BLaER1 (cell line): ENCODE measurements at regions not wholly inside any gene's neighbourhood (a gene's known extent, or its start where the extent isn't known, plus 50 kb on each side); places are given as distances from the start of the nearest gene placed in this dataset.

Experiments used
- H3K27ac ChIP-seq: shearing (Covaris generic); formaldehyde crosslinking; 2 replicates; pipeline ENCODE4 v1.8.1; 2022
- H3K27me3 ChIP-seq: shearing (Covaris generic); formaldehyde crosslinking; 2 replicates; pipeline ENCODE4 v1.8.1; 2022
- H3K36me3 ChIP-seq: shearing (Covaris generic); formaldehyde crosslinking; 2 replicates; pipeline ENCODE4 v1.8.1; 2022
- H3K4me1 ChIP-seq: shearing (Covaris generic); formaldehyde crosslinking; 2 replicates; pipeline ENCODE4 v1.8.1; 2022
- H3K4me2 ChIP-seq: shearing (Covaris generic); formaldehyde crosslinking; 2 replicates; pipeline ENCODE4 v1.8.1; 2022
- H3K4me3 ChIP-seq: shearing (Covaris generic); formaldehyde crosslinking; 2 replicates; pipeline ENCODE4 v1.8.1; 2022
- H3K9ac ChIP-seq: shearing (Covaris generic); formaldehyde crosslinking; 2 replicates; pipeline ENCODE4 v1.8.1; 2022
- H3K9me3 ChIP-seq: shearing (Covaris generic); formaldehyde crosslinking; 2 replicates; pipeline ENCODE4 v1.8.1; 2022
- H4K20me1 ChIP-seq: shearing (Covaris generic); formaldehyde crosslinking; 2 replicates; pipeline ENCODE4 v1.8.1; 2022
- Cebpa-rat ChIP-seq: shearing (Covaris generic); IDR thresholded peaks from 2 replicates; pipeline ENCODE4 v1.8.1; 2022

GRCh38 chr2:209086761-209087160, 337.1 kb upstream of the MAP2 start:
- Histone ChIP-seq H3K4me3 (no peak overlapping the region), H3K27me3 (no peaks in the 10 kb centered on the region), H3K27ac (no peak overlapping the region), H3K9me3 (no peaks in the 10 kb centered on the region), H3K36me3 (no peaks in the 10 kb centered on the region), H3K9ac (no peak overlapping the region), H3K4me1 (no peaks in the 10 kb centered on the region), H4K20me1 (no peaks in the 10 kb centered on the region), H3K4me2 (no peak overlapping the region)
- TF ChIP-seq Cebpa-rat = no peak

DNA sequence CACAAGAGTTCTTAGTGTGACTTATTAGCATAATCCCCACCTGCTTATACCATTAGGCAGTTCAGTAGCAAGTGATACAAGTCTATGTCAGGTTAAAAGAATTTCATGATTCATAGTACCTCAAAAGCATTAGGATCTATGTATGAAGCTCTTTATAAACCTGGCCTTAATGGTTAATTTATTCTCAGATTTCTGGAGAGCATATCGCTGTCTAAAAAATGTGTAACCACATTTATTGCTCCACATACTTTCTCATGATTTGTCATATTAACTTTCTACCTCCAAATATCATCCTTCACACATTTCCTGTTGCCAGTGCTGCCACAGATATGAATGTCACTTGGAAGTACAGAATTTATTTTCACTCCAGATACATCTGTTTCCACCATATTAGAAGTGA, 332.8 kb upstream of the MAP2 start:
- Histone ChIP-seq H3K9me3 (no peaks in the 10 kb centered on the region), H4K20me1 (no peaks in the 10 kb centered on the region), H3K27ac (no peak overlapping the region), H3K4me3 (no peak overlapping the region), H3K9ac (no peak overlapping the region), H3K4me1 (no peaks in the 10 kb centered on the region), H3K36me3 (no peaks in the 10 kb centered on the region), H3K4me2 (no peak overlapping the region), H3K27me3 (no peaks in the 10 kb centered on the region)
- no peak for TF ChIP-seq Cebpa-rat

DNA sequence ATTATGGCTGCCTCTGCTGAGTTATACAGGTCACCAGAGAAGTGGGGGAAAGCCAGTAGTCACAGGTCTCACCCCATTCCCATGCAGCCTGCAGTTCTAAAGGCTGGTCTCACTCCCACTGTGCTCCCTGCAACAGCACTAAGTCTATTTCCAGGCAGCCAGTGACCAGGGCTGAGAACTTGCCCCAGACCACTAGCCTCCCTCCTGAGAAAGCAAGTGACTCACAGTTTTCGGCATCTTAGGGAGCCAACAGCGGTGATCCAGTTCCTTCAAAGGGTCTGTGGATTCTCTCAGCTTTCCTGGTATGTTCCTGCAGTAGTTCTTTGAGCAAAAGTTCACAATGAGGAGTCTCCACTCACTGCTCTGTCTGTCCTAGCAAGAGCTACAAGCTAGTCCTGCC, 329.6 kb upstream of the MAP2 start:
- H3K36me3 ChIP-seq = no peaks in the 10 kb centered on the region
- no peaks in the 10 kb centered on the region for H3K9me3 ChIP-seq
- no peaks in the 10 kb centered on the region for H3K4me1 ChIP-seq
- no peak overlapping the region for H3K4me3 ChIP-seq
- no peak overlapping the region for H3K27ac ChIP-seq
- H3K4me2 ChIP-seq = no peak overlapping the region
- no peaks in the 10 kb centered on the region for H3K27me3 ChIP-seq
- no peak for TF ChIP-seq Cebpa-rat
- H4K20me1 ChIP-seq = no peaks in the 10 kb centered on the region
- no peak overlapping the region for H3K9ac ChIP-seq

DNA sequence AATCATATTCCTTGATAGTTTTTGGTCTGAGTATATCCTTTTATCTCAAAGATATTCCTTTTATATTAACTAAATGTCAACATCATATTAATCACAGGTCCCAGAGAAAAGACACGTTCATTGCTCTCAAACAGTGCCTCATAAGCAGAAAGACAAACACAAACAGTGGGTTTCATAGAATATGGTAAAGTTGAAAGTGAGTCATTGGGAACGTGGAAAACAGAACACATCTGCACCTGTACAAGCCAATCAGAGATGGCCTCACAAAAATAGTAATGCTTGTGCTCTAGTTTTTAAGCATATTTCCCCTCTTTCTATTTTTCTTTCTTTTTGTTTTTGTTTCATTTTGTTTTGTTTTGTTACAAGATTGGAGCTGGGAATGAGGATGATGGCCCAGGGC, 328.4 kb upstream of the MAP2 start:
- H3K36me3 ChIP-seq = no peaks in the 10 kb centered on the region
- H3K27me3 ChIP-seq = no peaks in the 10 kb centered on the region
- H4K20me1 ChIP-seq = no peaks in the 10 kb centered on the region
- no peak overlapping the region for H3K4me3 ChIP-seq
- H3K27ac ChIP-seq = no peak overlapping the region
- H3K4me1 ChIP-seq = no peaks in the 10 kb centered on the region
- no peak for TF ChIP-seq Cebpa-rat
- H3K9ac ChIP-seq = no peak overlapping the region
- H3K4me2 ChIP-seq = no peak overlapping the region
- H3K9me3 ChIP-seq = no peaks in the 10 kb centered on the region

DNA sequence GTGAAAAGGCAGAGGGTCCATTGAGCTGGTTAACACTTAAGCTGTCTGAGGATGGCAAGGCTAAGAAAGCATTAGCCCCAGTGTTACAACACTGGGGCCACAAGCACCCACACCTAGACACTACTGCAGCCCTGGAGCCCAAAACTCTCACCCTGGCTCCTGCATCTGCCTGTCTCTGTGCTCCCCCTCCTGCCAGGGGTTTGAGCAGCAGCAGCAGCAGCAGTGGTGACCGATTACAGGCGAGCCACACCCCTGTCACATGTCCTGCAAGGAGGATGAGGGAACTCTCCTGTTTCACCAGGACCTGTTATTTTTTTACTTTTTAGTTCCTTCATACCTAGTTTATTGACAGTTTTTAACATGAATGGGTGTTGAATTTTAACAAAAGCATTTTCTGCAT, 326.7 kb upstream of the MAP2 start:
- H3K4me3 ChIP-seq = no peak overlapping the region
- no peaks in the 10 kb centered on the region for H3K27me3 ChIP-seq
- no peak overlapping the region for H3K4me2 ChIP-seq
- H3K9me3 ChIP-seq = no peaks in the 10 kb centered on the region
- H3K9ac ChIP-seq = no peak overlapping the region
- no peak for TF ChIP-seq Cebpa-rat
- H3K4me1 ChIP-seq = no peaks in the 10 kb centered on the region
- H4K20me1 ChIP-seq = no peaks in the 10 kb centered on the region
- H3K36me3 ChIP-seq = no peaks in the 10 kb centered on the region
- H3K27ac ChIP-seq = no peak overlapping the region

DNA sequence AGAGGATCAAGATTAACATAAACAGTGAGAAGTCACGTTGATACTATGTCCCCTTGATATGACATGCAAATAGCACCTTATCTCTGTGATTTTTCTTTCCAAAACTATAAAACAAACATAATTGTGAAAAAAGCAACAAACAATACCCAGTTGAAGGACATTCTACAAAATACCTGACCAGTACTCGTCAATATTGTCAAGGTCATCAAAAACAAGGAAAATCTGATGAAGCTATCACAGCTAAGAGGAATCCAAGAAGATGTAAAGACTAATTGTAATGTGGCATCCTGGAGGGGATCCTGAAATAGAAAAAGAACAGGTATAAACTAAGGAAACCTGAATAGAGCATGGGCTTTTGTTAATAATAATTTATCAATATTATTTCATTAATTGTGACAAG, 321.5 kb upstream of the MAP2 start:
- H3K4me3 ChIP-seq = no peak overlapping the region
- no peaks in the 10 kb centered on the region for H3K27me3 ChIP-seq
- H3K9me3 ChIP-seq = no peaks in the 10 kb centered on the region
- H3K4me2 ChIP-seq = no peak overlapping the region
- no peak overlapping the region for H3K27ac ChIP-seq
- H3K9ac ChIP-seq = no peak overlapping the region
- no peak for TF ChIP-seq Cebpa-rat
- H4K20me1 ChIP-seq = no peaks in the 10 kb centered on the region
- H3K4me1 ChIP-seq = no peaks in the 10 kb centered on the region
- H3K36me3 ChIP-seq = no peaks in the 10 kb centered on the region

DNA sequence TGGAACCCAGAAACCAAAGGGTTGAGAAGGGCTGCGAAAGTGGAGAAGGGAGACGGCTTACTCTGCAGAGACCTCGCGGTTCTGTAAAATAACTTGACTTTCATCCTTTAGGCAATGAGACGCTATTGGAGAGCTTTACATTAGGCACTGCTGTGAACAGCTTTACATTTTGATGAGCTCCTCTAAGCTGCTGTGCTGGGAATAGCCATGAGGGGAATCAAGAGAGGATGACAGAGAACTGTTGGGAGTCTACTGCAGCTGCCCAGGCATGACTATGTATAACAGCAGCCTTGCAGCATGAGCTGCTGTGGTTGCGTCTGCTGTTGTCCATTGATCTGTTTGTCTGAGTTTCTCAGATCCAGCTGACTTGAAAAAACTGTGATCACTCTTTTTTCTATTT, 310.8 kb upstream of the MAP2 start:
- Histone ChIP-seq H3K36me3 (no peaks in the 10 kb centered on the region), H3K27ac (no peak overlapping the region), H3K4me3 (no peak overlapping the region), H3K4me2 (no peak overlapping the region), H3K4me1 (no peaks in the 10 kb centered on the region), H4K20me1 (no peaks in the 10 kb centered on the region), H3K27me3 (no peaks in the 10 kb centered on the region), H3K9ac (no peak overlapping the region), H3K9me3 (no peaks in the 10 kb centered on the region)
- TF ChIP-seq Cebpa-rat = no peak

- no peak overlapping the region for H3K4me3 ChIP-seq
- no peaks in the 10 kb centered on the region for H3K27me3 ChIP-seq
- H3K9ac ChIP-seq = no peak overlapping the region
- no peak for TF ChIP-seq Cebpa-rat
- no peaks in the 10 kb centered on the region for H3K36me3 ChIP-seq
- no peaks in the 10 kb centered on the region for H4K20me1 ChIP-seq
- H3K4me2 ChIP-seq = no peak overlapping the region
- no peaks in the 10 kb centered on the region for H3K9me3 ChIP-seq
- H3K4me1 ChIP-seq = no peaks in the 10 kb centered on the region
- H3K27ac ChIP-seq = no peak overlapping the region
Observed at GRCh38 chr2:209114588-209115240, 309.1 kb upstream of the MAP2 start.

GRCh38 chr2:209121691-209122090, 302.2 kb upstream of the MAP2 start:
- no peak overlapping the region for H3K9ac ChIP-seq
- no peak overlapping the region for H3K4me3 ChIP-seq
- no peak overlapping the region for H3K4me2 ChIP-seq
- no peaks in the 10 kb centered on the region for H4K20me1 ChIP-seq
- no peaks in the 10 kb centered on the region for H3K9me3 ChIP-seq
- no peak for TF ChIP-seq Cebpa-rat
- H3K36me3 ChIP-seq = no peaks in the 10 kb centered on the region
- no peak overlapping the region for H3K27ac ChIP-seq
- no peaks in the 10 kb centered on the region for H3K27me3 ChIP-seq
- H3K4me1 ChIP-seq = no peaks in the 10 kb centered on the region

- no peaks in the 10 kb centered on the region for H4K20me1 ChIP-seq
- H3K4me3 ChIP-seq = no peak overlapping the region
- TF ChIP-seq Cebpa-rat = no peak
- no peak overlapping the region for H3K4me2 ChIP-seq
- H3K27me3 ChIP-seq = no peaks in the 10 kb centered on the region
- H3K9me3 ChIP-seq = no peaks in the 10 kb centered on the region
- H3K4me1 ChIP-seq = no peaks in the 10 kb centered on the region
- H3K27ac ChIP-seq = no peak overlapping the region
- no peaks in the 10 kb centered on the region for H3K36me3 ChIP-seq
- no peak overlapping the region for H3K9ac ChIP-seq
Observed at GRCh38 chr2:209125291-209125690, 298.6 kb upstream of the MAP2 start.

- H3K27ac ChIP-seq = no peak overlapping the region
- no peaks in the 10 kb centered on the region for H3K27me3 ChIP-seq
- H3K9me3 ChIP-seq = no peaks in the 10 kb centered on the region
- H3K4me2 ChIP-seq = no peak overlapping the region
- H3K4me3 ChIP-seq = no peak overlapping the region
- H3K36me3 ChIP-seq = no peaks in the 10 kb centered on the region
- H3K4me1 ChIP-seq = peaks cover 6% of the 10 kb centered on the region; the same call in 1 of the 2 replicates
- no peaks in the 10 kb centered on the region for H4K20me1 ChIP-seq
- H3K9ac ChIP-seq = no peak overlapping the region
- no peak for TF ChIP-seq Cebpa-rat
Observed at GRCh38 chr2:209138079-209138478, 285.8 kb upstream of the MAP2 start.
